Myocyte (in vitro differentiated cells): ENCODE measurements at regions not wholly inside any gene's neighbourhood (a gene's known extent, or its start where the extent isn't known, plus 50 kb on each side); places are given as distances from the start of the nearest gene placed in this dataset.
"Not testable (repeated sequence)": the region's sequence is repeated elsewhere in the genome, so short reads cannot be mapped to it uniquely, and the experiment has no call there.

Source experiments
- DNase-seq: peaks from one replicate; pipeline ENCODE4 v3.0.0-alpha.2; 2012; ENCODE audit warnings: low read depth

GRCh38 chr2:204355688-204356087, 189.6 kb upstream of the PARD3B start:
- DNase-seq = no peak

DNA sequence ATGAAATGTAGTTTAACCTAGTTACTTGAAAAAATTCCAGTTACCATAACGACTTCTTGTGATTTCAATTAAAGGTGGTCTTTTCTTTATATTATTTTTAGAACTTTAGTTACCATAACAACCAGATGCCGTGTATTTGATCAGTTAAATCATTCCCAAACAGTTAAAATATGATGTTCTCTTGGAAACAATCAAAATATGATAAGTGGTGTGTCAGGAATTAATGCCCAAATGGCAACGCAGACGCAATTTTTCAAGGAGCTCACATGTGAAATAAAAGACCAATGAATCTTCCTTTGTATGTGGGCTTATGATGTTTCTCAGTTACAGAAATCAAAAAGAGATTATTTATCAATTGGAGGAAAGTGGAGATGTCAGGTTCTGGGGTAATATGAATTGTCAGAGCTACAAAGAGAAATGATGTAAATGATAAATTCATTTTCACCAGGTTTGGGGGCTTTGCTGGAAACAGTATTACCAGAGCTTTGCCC, 189.1 kb upstream of the PARD3B start:
- DNase-seq = no peak

GRCh38 chr2:204357286-204357685, 188.0 kb upstream of the PARD3B start:
- DNase-seq = no peak

GRCh38 chr2:204359076-204359475, 186.2 kb upstream of the PARD3B start:
- DNase-seq = no peak

DNA sequence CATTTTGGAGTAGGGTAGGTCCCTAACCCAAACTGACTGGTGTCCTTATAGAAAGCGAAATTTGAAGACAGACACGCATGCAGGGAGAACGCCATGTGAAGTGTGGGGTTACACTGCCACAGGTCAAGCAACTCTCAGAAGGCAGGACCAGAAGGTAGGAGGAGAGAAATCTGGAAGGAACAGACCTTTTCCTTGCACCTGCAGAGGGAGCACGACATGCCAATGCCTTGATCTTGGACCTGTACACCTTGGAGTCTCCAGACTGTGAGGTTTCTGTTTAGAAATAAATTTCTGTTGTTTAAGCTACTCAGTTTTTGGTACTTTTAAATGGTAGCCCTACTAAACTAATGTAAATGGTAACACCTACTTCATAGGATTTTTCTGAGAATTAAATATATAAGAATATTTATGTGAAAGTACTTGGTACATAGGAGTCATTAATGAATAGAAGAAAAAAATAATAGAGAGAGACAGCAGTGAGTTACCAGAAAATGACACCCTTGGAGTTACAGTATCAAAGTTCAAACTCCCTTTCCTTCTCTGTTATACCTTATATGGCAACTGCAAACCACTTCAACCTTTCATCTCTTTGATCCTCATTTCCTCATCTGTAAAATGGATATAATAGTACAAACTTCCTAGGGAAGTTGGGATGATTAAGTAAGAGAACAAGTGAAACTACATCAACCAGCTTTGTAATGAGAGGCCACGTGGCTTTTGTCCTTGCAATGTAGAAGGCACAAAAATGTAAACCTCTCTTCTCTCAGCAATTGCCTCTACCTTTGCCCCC, 184.9 kb upstream of the PARD3B start:
- no peak for DNase-seq

- no peak for DNase-seq
Observed at GRCh38 chr2:204361738-204362137, 183.5 kb upstream of the PARD3B start.

GRCh38 chr2:204362581-204362980, 182.7 kb upstream of the PARD3B start:
- no peak for DNase-seq

- peak; percentile 56 for DNase-seq
Observed at GRCh38 chr2:204363513-204363912, 181.8 kb upstream of the PARD3B start.

- peak; percentile 21 for DNase-seq
Observed at GRCh38 chr2:204364860-204365535, 180.3 kb upstream of the PARD3B start.

GRCh38 chr2:204365811-204366210, 179.5 kb upstream of the PARD3B start:
- DNase-seq = peak; percentile 93

GRCh38 chr2:204367466-204367865, 177.8 kb upstream of the PARD3B start:
- no peak for DNase-seq

- no peak for DNase-seq
Observed at GRCh38 chr2:204370172-204370718, 175.0 kb upstream of the PARD3B start.

DNA sequence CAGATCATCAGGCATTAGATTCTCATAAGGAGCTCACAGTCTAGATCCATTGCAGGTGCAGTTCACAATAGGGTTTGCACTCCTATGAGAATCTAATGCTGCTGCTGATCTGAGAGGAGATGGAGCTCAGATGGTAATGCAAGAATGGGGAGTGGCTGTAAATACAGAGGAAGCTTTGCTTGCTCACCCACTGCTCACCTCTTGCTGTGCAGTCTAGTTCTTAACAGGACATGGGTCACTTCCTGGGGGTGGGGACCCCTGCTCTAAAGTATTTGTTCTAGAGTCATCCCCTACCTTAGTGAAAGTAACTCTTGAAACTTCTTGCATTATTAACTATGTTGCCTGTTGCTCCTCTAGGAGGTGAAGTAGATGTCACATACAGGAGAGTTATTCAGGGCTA, 171.3 kb upstream of the PARD3B start:
- no peak for DNase-seq

GRCh38 chr2:204380141-204380881, 165.0 kb upstream of the PARD3B start:
- DNase-seq = no peak

DNA sequence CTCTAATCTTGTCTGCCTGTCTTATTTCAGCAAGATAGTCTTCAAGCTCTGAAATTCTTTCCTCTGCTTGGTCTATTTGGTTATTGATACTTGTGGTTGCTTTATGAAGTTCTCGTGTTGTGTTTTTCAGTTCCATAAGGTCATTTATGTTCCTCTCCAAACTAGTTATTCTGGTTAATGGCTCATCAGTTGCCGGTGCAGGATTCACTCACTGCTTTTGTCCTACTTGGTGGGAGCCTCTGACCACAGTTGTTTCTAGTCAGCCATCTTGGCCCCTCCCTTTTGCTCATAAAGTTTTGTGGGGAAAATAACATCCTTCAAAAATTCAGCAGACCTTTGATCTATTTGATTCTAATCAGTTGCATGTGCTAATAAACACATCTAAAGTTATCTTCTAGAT, 158.6 kb upstream of the PARD3B start:
- DNase-seq = no peak

DNA sequence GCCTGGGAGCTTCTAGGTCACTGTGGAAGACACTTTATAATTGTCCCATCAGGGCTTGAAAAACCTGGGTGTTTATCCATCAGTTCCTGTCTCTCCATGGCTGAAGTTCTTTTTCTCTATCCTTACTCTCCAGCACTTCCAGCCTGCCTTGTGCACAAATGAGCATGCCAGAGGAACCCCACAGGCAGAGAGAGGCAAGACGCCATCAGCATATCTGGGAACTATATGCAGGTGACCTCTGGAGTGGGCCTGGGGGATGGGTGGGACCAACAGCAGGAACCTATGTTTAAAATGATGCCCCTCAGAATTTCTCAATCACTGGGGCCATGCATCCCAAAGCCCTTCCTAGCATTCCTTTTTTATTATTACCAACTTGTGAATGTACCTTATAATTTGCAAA, 156.2 kb upstream of the PARD3B start:
- no peak for DNase-seq

DNA sequence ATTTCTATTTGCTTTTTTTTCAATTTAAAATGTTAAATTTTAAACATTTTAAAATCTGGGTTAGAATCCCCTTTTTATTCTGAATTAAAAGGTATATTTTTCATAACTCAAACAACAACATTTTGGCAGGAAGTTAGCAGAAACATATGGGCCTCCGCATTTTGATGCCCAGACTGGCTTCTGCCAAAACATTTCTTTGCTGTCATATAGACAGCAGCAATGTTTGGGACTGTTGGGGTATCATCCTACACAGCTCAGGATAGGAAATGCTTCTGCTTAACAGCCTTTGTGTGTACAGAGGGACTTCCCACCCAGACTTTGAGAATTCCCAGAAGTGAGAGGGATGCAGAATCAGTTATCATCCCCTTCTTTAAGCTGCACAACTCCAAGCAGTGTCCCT, 155.4 kb upstream of the PARD3B start:
- no peak for DNase-seq

DNA sequence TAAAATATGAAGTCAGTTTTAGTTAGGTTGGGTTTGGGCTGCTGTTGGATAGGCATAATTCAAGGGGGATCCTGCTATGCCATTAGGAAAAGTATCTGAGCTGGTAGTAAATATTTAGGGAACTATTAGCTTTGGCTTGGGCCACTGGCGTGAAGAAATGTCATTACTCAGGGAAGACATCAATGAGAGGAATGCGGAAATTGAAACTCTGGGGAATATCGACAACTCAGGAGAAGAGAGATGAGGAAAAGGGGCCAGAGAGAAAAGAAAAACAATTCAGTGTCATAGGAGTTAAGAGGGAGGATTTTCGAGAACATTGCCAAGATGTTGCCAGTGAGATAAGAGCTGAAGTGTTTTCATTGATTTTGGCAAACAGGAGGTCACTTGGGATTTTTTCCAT, 149.7 kb upstream of the PARD3B start:
- no peak for DNase-seq

GRCh38 chr2:204401114-204401513, 144.2 kb upstream of the PARD3B start:
- DNase-seq = peak; percentile 82

- no peak for DNase-seq
Observed at GRCh38 chr2:204407204-204408014, 137.9 kb upstream of the PARD3B start.

- not testable (repeated sequence) for DNase-seq
Observed at GRCh38 chr2:204412782-204413181, 132.5 kb upstream of the PARD3B start.
